ENCODE measurements at regions not wholly inside any gene's neighbourhood (a gene's known extent, or its start where the extent isn't known, plus 50 kb on each side); places are given as distances from the start of the nearest gene placed in this dataset.

GRCh38 chr15:35174948-35175347, 89.9 kb upstream of the NANOGP8 start:
- no peak overlapping the region for H3K27ac ChIP-seq
- TF ChIP-seq POLR2AphosphoS5 (IDR thresholded peaks at IDR 0.05) (no peak), POLR2A (IDR thresholded peaks at IDR 0.05) (no peak), CTCF (IDR thresholded peaks at IDR 0.05) (no peak)
- no peaks in the 10 kb centered on the region for H3K9me3 ChIP-seq
- H3K27me3 ChIP-seq (replicated peaks; ENCODE audit: insufficient read depth) = no peaks in the 10 kb centered on the region
- no peaks in the 10 kb centered on the region for H3K36me3 ChIP-seq
- H3K4me1 ChIP-seq (replicated peaks) = no peaks in the 10 kb centered on the region
- no peak for DNase-seq (ENCODE audit: low spot score)
- no peak overlapping the region for H3K4me3 ChIP-seq
- 65% methylated on average over 3 of the region's 3 CpGs for WGBS
- intact Hi-C loops (cut with DNase I) = no loop called here

GRCh38 chr15:35173444-35174118, 88.5 kb upstream of the NANOGP8 start:
- intact Hi-C loops (cut with DNase I) = no loop called here
- 68% methylated on average over 4 of the region's 4 CpGs for WGBS

GRCh38 chr15:35170207-35170606, 85.1 kb upstream of the NANOGP8 start:
- no peak overlapping the region for H3K27ac ChIP-seq
- no peaks in the 10 kb centered on the region for H3K27me3 ChIP-seq (replicated peaks; ENCODE audit: insufficient read depth)
- no peak overlapping the region for H3K4me3 ChIP-seq
- 69% methylated on average over 3 of the region's 3 CpGs for WGBS
- intact Hi-C loops (cut with DNase I) = no loop called here
- H3K4me1 ChIP-seq (replicated peaks) = no peaks in the 10 kb centered on the region
- no peaks in the 10 kb centered on the region for H3K9me3 ChIP-seq
- no peaks in the 10 kb centered on the region for H3K36me3 ChIP-seq
- DNase-seq (ENCODE audit: low spot score) = no peak
- TF ChIP-seq POLR2AphosphoS5 (IDR thresholded peaks at IDR 0.05) = no peak
- no peak for TF ChIP-seq CTCF (IDR thresholded peaks at IDR 0.05)
- TF ChIP-seq POLR2A (IDR thresholded peaks at IDR 0.05) = no peak

More at GRCh38 chr15:35173444-35174118, 88.5 kb upstream of the NANOGP8 start:
- Histone ChIP-seq H3K4me3 (no peak overlapping the region), H3K36me3 (no peaks in the 10 kb centered on the region), H3K4me1 (replicated peaks) (no peaks in the 10 kb centered on the region), H3K27ac (no peak overlapping the region), H3K9me3 (no peaks in the 10 kb centered on the region), H3K27me3 (replicated peaks; ENCODE audit: insufficient read depth) (no peaks in the 10 kb centered on the region)
- DNase-seq (ENCODE audit: low spot score) = no peak
- TF ChIP-seq CTCF (IDR thresholded peaks at IDR 0.05) = no peak
- no peak for TF ChIP-seq POLR2AphosphoS5 (IDR thresholded peaks at IDR 0.05)
- TF ChIP-seq POLR2A (IDR thresholded peaks at IDR 0.05) = no peak

- Histone ChIP-seq H3K36me3 (no peaks in the 10 kb centered on the region), H3K9me3 (no peaks in the 10 kb centered on the region), H3K4me3 (no peak overlapping the region), H3K27me3 (replicated peaks; ENCODE audit: insufficient read depth) (no peaks in the 10 kb centered on the region), H3K27ac (no peak overlapping the region), H3K4me1 (replicated peaks) (no peaks in the 10 kb centered on the region)
- no peak for DNase-seq (ENCODE audit: low spot score)
- TF ChIP-seq CTCF (IDR thresholded peaks at IDR 0.05) (no peak), POLR2AphosphoS5 (IDR thresholded peaks at IDR 0.05) (no peak), POLR2A (IDR thresholded peaks at IDR 0.05) (no peak)
- intact Hi-C loops (cut with DNase I) = no loop called here
- 34% methylated on average over 4 of the region's 4 CpGs for WGBS
Measured at GRCh38 chr15:35168464-35168863, 83.4 kb upstream of the NANOGP8 start.

- intact Hi-C loops (cut with DNase I) = no loop called here
- no peak overlapping the region for H3K27ac ChIP-seq
Measured at GRCh38 chr15:35167675-35168074, 82.6 kb upstream of the NANOGP8 start.

More at GRCh38 chr15:35167675-35168074, 82.6 kb upstream of the NANOGP8 start:
- no peak for TF ChIP-seq POLR2A (IDR thresholded peaks at IDR 0.05)
- no peak for TF ChIP-seq POLR2AphosphoS5 (IDR thresholded peaks at IDR 0.05)
- no peak for TF ChIP-seq CTCF (IDR thresholded peaks at IDR 0.05)
- Histone ChIP-seq H3K4me1 (replicated peaks) (no peaks in the 10 kb centered on the region), H3K27me3 (replicated peaks; ENCODE audit: insufficient read depth) (no peaks in the 10 kb centered on the region), H3K36me3 (no peaks in the 10 kb centered on the region), H3K4me3 (no peak overlapping the region), H3K9me3 (no peaks in the 10 kb centered on the region)
- WGBS = 74% methylated on average over 2 of the region's 2 CpGs
- DNase-seq (ENCODE audit: low spot score) = no peak

All from prostate gland (tissue), 2 donors.